ENCODE measurements at regions not wholly inside any gene's neighbourhood (a gene's known extent, or its start where the extent isn't known, plus 50 kb on each side); places are given as distances from the start of the nearest gene placed in this dataset.
A peak's percentile ranks its signal among the peaks of the same experiment; 100 is the strongest.

- DNase-seq: no peak
Observed at GRCh38 chr11:70751142-70751734, 352.9 kb downstream of the CTTN start.

GRCh38 chr11:70755410-70756158 is 357.3 kb downstream of the CTTN start:
- DNase-seq: peak; percentile 41 to 42

- DNase-seq: no peak
Observed at GRCh38 chr11:70756341-70756740, 358.0 kb downstream of the CTTN start.

GRCh38 chr11:70756756-70757155 is 358.4 kb downstream of the CTTN start:
- DNase-seq: no peak

DNA sequence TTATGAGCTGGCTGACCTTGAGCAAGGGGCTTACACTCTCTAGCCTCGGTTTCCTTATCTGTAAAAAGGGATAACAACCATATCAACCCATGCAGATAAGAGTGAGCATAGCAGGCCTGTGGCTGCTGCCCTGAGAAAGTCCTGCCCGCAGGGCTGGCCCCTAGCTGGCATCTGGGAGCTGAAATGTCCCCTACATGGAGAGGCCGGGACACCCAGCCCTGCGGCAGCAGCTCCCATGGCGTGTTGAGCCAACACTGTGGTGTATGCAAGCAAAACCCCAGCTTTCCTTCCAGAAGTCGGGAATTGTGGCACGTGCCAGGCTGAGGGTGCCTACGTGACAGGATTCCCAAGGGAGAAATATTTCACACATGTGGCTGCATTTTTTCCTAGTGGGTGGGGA is 358.9 kb downstream of the CTTN start:
- DNase-seq: no peak

GRCh38 chr11:70758206-70758605 is 359.9 kb downstream of the CTTN start:
- DNase-seq: no peak

- no peak for DNase-seq
Observed at GRCh38 chr11:70759846-70760245, 361.5 kb downstream of the CTTN start.

GRCh38 chr11:70760416-70761020 is 362.2 kb downstream of the CTTN start:
- DNase-seq: no peak

DNA sequence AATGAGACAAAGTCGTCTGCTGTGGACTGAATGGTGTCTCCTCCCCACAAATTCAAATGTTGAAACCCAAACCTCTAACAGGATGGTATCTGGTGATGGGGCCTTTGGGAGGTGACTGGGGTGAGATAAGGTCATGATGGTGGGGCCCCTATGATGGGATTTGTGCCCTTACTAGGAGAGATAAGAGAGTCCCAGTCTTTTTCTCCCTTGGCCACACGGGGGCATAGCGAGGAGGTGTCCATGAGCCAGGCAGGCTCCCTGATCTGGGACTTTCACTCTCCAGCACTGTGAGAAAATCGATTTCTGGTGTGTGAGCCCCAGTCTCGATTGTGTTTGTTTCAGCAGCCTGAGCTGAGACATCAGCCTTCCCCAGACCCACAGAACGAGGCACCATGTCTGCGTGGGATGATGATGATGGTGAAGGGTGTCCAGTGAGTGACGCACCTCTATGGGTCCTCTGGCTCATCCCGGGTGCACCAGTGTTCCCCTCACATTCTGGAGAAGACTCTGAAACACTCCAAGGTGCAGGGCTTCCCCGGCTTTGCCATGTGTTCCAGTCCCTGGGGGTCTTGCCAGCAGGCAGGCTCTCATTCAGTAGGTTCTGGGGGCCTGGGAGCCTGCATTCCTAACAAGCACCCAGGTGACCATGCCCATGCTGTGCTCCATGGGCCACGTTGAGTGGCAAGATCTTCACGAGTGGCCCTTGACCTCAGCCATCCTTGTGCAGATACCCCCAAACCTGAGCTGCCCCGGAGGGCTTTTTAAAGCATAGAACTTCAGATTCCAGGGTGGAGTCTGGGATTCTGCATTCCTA is 363.0 kb downstream of the CTTN start:
- DNase-seq: no peak

GRCh38 chr11:70761908-70762337 is 363.6 kb downstream of the CTTN start:
- no peak for DNase-seq

DNA sequence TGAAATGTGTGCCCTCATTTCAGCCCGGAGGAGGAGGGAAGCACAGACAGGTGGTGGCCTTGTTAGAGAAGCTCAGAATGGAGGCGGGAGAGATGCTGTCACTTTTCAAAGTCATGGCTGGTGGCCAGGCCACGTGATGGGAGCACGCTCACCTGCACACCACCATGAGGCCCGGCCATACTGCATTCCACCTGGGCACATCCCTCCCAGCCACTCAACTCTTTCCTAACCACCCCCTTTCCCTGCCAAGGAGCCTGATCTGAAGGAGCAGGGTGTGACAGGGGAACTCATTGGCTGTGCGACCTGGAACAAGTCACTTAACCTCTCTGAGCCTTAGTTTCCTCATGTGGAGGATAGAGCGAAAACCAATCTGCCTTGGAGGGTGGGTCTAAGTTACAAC is 364.5 kb downstream of the CTTN start:
- no peak for DNase-seq

DNA sequence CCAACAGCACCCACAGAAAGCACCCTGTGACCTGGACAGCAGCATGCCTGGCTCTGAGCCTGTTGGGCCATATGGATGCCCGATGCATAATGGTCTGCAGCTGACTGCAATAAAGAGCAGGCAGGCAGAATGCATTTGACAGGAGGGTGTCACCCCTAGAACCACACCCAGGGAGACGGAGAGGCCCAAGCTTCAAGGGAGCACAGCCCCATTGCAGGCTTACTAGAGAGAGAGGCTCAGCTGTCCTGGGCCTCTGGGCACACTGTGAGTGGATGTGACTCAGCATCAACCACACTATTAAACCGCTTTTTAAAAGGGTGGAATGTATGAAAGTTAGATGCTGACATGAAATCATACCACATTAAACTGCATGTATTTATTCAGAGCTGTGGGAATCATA is 365.3 kb downstream of the CTTN start:
- DNase-seq: no peak

DNA sequence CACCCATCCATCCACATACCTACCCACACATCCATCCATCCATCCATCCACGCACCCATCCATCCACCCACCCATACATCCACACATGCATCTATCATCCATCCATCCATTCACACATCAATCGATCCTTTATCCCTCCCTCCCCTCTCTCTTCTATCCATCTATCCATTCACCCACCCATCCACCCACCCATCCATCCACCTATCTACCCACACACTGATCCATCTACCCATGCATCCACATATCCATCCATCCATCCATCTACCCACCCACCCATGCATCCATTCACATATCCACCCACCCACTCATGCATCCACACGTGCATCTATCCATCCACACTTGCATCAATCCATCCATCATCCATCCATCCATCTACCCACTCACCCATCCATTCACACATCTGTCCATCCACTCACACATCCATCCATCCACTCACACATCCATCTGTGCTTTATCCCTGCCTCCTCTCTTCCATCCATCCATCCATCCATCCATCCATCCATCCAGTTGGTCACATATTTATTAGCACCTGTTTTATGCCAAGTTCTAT is 366.1 kb downstream of the CTTN start:
- DNase-seq: no peak

DNA sequence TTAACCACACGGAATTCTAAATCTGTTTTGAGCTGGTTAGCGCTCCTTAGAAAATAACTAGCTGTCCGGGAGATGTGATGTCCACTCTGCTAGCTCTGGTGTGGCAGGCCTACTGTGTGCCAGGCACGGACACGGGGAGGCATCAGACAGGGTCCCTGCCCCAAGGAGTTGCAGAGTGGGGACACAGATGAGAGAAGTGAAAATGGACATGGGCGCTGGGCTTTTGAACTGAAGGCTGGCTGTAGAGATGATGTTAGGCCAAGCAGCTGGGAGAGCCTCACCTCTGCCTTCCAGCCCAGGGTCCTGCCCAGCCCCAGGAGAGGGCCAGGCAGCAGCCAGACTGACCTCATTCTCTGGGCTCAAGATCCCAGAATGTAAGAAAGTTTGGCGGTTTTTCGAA is 368.6 kb downstream of the CTTN start:
- DNase-seq: no peak

GRCh38 chr11:70768346-70769095 is 370.2 kb downstream of the CTTN start:
- DNase-seq: no peak

DNA sequence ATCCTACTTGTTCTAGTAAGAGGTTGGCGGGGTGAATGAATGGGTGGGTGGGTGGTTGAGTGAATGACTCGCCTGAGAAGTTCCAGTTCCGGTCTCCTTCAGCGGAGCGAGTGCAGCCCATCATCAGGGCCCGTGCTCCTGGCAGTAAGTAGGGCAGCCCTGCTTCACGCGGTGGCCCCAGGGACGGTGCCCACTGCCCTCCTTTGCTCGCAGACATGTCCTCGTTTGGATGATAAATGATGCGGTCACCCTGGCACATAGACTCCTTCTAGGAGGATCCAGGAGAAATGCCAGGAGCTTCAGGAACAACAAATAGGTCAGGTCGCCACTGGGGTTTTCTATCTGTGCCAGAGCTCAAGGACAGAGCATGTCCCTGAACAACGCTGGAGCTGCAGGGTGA is 370.8 kb downstream of the CTTN start:
- DNase-seq: no peak

GRCh38 chr11:70769521-70769920 is 371.2 kb downstream of the CTTN start:
- DNase-seq: no peak

GRCh38 chr11:70771099-70771885 is 373.0 kb downstream of the CTTN start:
- DNase-seq: no peak

DNA sequence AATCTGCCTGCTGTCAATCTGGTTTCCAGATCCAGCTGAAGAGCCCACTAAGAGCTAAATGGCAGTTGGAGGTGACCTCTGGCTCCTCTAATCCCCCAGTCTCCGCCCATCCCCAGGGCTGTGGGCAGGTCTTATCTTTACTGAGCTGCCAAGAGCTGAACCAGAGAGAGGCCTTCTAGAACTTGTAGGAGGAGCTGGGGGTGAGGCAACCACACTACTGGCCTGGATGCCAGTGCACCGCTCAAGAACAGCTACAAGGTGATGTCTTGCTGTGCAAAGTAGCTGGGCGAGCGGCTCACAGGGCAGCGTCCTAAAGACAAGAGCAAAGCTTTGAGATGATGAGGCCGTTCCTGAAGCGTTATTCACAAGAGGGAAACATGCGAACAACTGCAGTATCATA is 374.6 kb downstream of the CTTN start:
- no peak for DNase-seq

DNA sequence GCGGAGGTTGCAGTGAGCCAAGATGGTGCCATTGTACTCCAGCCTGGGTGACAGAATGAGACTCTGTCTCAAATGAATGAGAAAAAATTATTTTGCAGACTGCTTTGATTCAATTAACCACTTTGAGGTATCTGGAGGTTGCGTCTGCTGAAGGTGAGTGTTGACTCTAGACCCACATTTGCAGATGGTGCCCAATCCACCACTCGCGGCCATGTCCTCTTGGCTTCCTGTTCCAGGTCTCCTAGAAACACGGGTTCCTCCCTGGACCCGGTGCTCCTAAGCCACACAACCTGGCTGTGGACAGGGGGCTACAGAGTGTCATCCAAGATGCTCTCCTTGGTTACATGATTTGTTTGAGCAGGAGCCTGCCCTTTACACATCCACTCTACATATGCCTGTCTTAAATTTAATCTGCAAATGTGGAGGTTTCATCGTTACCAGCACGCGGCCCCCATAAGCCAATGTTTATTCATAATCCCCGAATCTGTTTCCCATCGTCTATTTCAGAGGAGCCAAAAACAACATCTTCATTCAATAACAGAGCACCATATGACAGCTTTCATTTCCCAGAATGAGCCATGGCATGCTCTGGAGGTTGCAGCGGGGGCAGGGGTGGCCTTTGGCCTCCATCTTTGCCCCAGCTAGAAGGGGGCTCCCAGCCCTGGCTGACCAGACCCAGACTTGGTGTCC is 377.2 kb downstream of the CTTN start:
- no peak for DNase-seq

All from CD4-positive, alpha-beta T cell treated with Interferon alpha-2 for 1 hour (primary cell).